ENCODE measurements at regions not wholly inside any gene's neighbourhood (a gene's known extent, or its start where the extent isn't known, plus 50 kb on each side); places are given as distances from the start of the nearest gene placed in this dataset.

GRCh38 chr16:13628156-13628555 is 291.8 kb upstream of the ERCC4 start:
- no peak for TF ChIP-seq MAX (IDR thresholded peaks at IDR 0.05; ENCODE audit: insufficient read depth, insufficient read length)
- no peak for TF ChIP-seq EZH2 (IDR thresholded peaks at IDR 0.05; ENCODE audit: borderline replicate concordance, low read depth, low read length, severe bottlenecking)
- TF ChIP-seq POLR2AphosphoS5 (IDR thresholded peaks at IDR 0.05; ENCODE audit: insufficient read depth, low read depth, low read length): no peak
- TF ChIP-seq FOS (IDR thresholded peaks at IDR 0.05; ENCODE audit: borderline replicate concordance, insufficient read depth, low read length): no peak
- FAIRE-seq (no peak), DNase-seq (ENCODE audit: low read depth, low spot score) (no peak)
- Histone ChIP-seq H3K9me3 (replicated peaks; ENCODE audit: control insufficient read depth, insufficient read depth, low read length) (no peaks in the 10 kb centered on the region), H4K20me1 (replicated peaks; ENCODE audit: control insufficient read depth, extremely low read depth, insufficient read depth, low read length) (no peaks in the 10 kb centered on the region), H3K36me3 (ENCODE audit: control insufficient read depth in 2 of 2, extremely low read depth in 1 of 2, insufficient read depth in 2 of 2, low read length in 2 of 2) (no peaks in the 10 kb centered on the region), H3K27ac (ENCODE audit: insufficient read depth, low read depth, low read length) (no peak overlapping the region), H3K4me1 (ENCODE audit: control insufficient read depth, extremely low read depth, insufficient read depth, low read length) (no peaks in the 10 kb centered on the region), H3K79me2 (ENCODE audit: control insufficient read depth, insufficient read depth, low read length) (no peaks in the 10 kb centered on the region), H3K9me1 (replicated peaks; ENCODE audit: control insufficient read depth, extremely low read depth, insufficient read depth, low read length) (no peaks in the 10 kb centered on the region), H3K27me3 (ENCODE audit: control insufficient read depth in 2 of 2, insufficient read depth in 2 of 2, low read length in 2 of 2) (no peaks in the 10 kb centered on the region), H3K4me2 (ENCODE audit: insufficient read depth, low read length) (no peak overlapping the region), H2AFZ (ENCODE audit: low read depth, low read length) (no peak overlapping the region), H3K9ac (replicated peaks; ENCODE audit: extremely low read depth, insufficient read depth, low read length) (no peak overlapping the region), H3K4me3 (replicated peaks in 1 of 3; ENCODE audit: insufficient read depth in 1 of 3, low read depth in 1 of 3, low read length in 3 of 3) (no peak overlapping the region)
- ChIA-PET CTCF (no interaction called here), POLR2A (no interaction called here)
- no TSS peak for BruUV-seq (replicated peaks)
- intact Hi-C loops (cut with micrococcal nuclease): no loop called here
- dilution Hi-C loops (cut with MboI; ENCODE audit: extremely low pct_ligation_motif_present, low sequenced_read_pairs): no loop called here

- no peaks in the 10 kb centered on the region for H3K36me3 ChIP-seq (ENCODE audit: control insufficient read depth in 2 of 2, extremely low read depth in 1 of 2, insufficient read depth in 2 of 2, low read length in 2 of 2)
- H3K9me3 ChIP-seq (replicated peaks; ENCODE audit: control insufficient read depth, insufficient read depth, low read length): no peaks in the 10 kb centered on the region
- H3K4me1 ChIP-seq (ENCODE audit: control insufficient read depth, extremely low read depth, insufficient read depth, low read length): no peaks in the 10 kb centered on the region
- DNase-seq (ENCODE audit: low read depth, low spot score) (no peak), FAIRE-seq (no peak)
- no peak overlapping the region for H3K9ac ChIP-seq (replicated peaks; ENCODE audit: extremely low read depth, insufficient read depth, low read length)
- no peaks in the 10 kb centered on the region for H3K79me2 ChIP-seq (ENCODE audit: control insufficient read depth, insufficient read depth, low read length)
- no peak overlapping the region for H3K4me3 ChIP-seq (replicated peaks in 1 of 3; ENCODE audit: insufficient read depth in 1 of 3, low read depth in 1 of 3, low read length in 3 of 3)
- dilution Hi-C loops (cut with MboI; ENCODE audit: extremely low pct_ligation_motif_present, low sequenced_read_pairs): no loop called here
- ChIA-PET POLR2A (no interaction called here), CTCF (no interaction called here)
- no peaks in the 10 kb centered on the region for H4K20me1 ChIP-seq (replicated peaks; ENCODE audit: control insufficient read depth, extremely low read depth, insufficient read depth, low read length)
- intact Hi-C loops (cut with micrococcal nuclease): no loop called here
- no peak overlapping the region for H2AFZ ChIP-seq (ENCODE audit: low read depth, low read length)
- no peak overlapping the region for H3K27ac ChIP-seq (ENCODE audit: insufficient read depth, low read depth, low read length)
- no peaks in the 10 kb centered on the region for H3K9me1 ChIP-seq (replicated peaks; ENCODE audit: control insufficient read depth, extremely low read depth, insufficient read depth, low read length)
- no peaks in the 10 kb centered on the region for H3K27me3 ChIP-seq (ENCODE audit: control insufficient read depth in 2 of 2, insufficient read depth in 2 of 2, low read length in 2 of 2)
- no peak overlapping the region for H3K4me2 ChIP-seq (ENCODE audit: insufficient read depth, low read length)
- TF ChIP-seq POLR2AphosphoS5 (IDR thresholded peaks at IDR 0.05; ENCODE audit: insufficient read depth, low read depth, low read length) (no peak), JUN (IDR thresholded peaks at IDR 0.05; ENCODE audit: borderline replicate concordance, insufficient read depth, insufficient read length, low read depth) (no peak), EZH2 (IDR thresholded peaks at IDR 0.05; ENCODE audit: borderline replicate concordance, low read depth, low read length, severe bottlenecking) (no peak), FOS (IDR thresholded peaks at IDR 0.05; ENCODE audit: borderline replicate concordance, insufficient read depth, low read length) (no peak), POLR2A (IDR thresholded peaks at IDR 0.05; ENCODE audit: low read depth, low read length) (no peak), CTCF (IDR thresholded peaks at IDR 0.05; ENCODE audit: extremely low read depth in 1 of 2, insufficient read depth in 1 of 2, low read depth in 1 of 2, low read length in 2 of 2) (no peak), GATA2 (IDR thresholded peaks at IDR 0.05; ENCODE audit: insufficient read depth, insufficient read length, low read depth, low read length) (no peak), MAX (IDR thresholded peaks at IDR 0.05; ENCODE audit: insufficient read depth, insufficient read length) (no peak), MYC (IDR thresholded peaks at IDR 0.05; ENCODE audit: low read depth, low read length) (no peak)
- no TSS peak for BruUV-seq (replicated peaks)
Measured at GRCh38 chr16:13629704-13630103, 290.2 kb upstream of the ERCC4 start.

Data from endothelial cell of umbilical vein (primary cell).